ENCODE measurements at regions not wholly inside any gene's neighbourhood (a gene's known extent, or its start where the extent isn't known, plus 50 kb on each side); places are given as distances from the start of the nearest gene placed in this dataset.
"Not testable (repeated sequence)": the region's sequence is repeated elsewhere in the genome, so short reads cannot be mapped to it uniquely, and the experiment has no call there.

- Mint-ChIP-seq H3K36me3 (no peaks in the 10 kb centered on the region), H3K4me1 (ENCODE audit: unreplicated experiment) (no peaks in the 10 kb centered on the region), H3K9me3 (no peaks in the 10 kb centered on the region), H3K27ac (no peak overlapping the region), H3K4me3 (no peak overlapping the region), H3K27me3 (peaks cover 17% of the 10 kb centered on the region)
- TF ChIP-seq, protein P1, sequence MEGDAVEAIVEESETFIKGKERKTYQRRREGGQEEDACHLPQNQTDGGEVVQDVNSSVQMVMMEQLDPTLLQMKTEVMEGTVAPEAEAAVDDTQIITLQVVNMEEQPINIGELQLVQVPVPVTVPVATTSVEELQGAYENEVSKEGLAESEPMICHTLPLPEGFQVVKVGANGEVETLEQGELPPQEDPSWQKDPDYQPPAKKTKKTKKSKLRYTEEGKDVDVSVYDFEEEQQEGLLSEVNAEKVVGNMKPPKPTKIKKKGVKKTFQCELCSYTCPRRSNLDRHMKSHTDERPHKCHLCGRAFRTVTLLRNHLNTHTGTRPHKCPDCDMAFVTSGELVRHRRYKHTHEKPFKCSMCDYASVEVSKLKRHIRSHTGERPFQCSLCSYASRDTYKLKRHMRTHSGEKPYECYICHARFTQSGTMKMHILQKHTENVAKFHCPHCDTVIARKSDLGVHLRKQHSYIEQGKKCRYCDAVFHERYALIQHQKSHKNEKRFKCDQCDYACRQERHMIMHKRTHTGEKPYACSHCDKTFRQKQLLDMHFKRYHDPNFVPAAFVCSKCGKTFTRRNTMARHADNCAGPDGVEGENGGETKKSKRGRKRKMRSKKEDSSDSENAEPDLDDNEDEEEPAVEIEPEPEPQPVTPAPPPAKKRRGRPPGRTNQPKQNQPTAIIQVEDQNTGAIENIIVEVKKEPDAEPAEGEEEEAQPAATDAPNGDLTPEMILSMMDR (conservative IDR thresholded peaks at IDR 0.05) = no peak
- no peak for DNase-seq (ENCODE audit: extremely low spot score, unreplicated experiment)
Observed at GRCh38 chr14:30017370-30017993, 89.8 kb upstream of the PRKD1 start.

DNA sequence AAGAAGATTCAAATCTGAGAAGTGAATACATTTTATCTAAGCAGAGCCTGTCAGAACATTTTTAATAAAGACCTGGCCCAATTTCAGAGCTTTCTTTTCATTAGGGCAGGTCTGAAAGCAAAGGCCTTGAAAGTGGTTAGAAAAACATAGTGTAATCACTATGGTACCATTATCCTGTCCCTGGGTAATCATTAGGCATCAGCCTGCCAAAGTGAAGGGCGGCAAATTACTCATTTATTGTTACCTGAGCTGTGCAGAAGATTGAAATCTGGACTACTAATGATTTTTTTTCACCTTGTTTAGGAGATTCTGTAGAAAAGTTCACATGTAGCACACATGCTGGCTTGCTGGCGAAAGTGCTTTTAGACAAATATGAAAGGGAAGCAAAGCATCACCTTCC is 92.6 kb upstream of the PRKD1 start:
- Mint-ChIP-seq H3K9me3 (peaks cover 6% of the 10 kb centered on the region), H3K4me1 (ENCODE audit: unreplicated experiment) (no peaks in the 10 kb centered on the region), H3K4me3 (no peak overlapping the region), H3K27me3 (peaks cover 13% of the 10 kb centered on the region), H3K36me3 (no peaks in the 10 kb centered on the region), H3K27ac (no peak overlapping the region)
- DNase-seq (ENCODE audit: extremely low spot score, unreplicated experiment) = no peak
- TF ChIP-seq, protein P1 (conservative IDR thresholded peaks at IDR 0.05) = no peak

DNA sequence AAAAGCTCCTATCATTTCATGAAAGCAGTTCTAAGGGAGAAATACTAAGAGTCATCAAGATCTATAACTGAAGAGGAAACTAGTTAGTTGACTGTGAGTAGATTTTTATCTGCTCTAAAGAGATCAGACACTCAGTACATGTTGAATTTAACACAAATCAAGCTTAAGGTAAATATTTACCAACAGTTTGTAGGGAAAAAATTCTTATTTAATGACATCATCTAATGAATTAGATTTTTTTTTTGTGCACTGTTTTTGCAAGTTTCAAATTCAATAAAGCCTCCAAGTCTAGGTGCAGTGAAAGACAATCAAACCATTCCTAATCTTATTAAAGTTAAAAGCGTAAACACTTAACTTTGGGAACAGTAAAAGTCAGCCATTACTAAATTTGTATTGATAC is 93.0 kb upstream of the PRKD1 start:
- H3K27me3 Mint-ChIP-seq = peaks cover 13% of the 10 kb centered on the region

GRCh38 chr14:30023350-30023749 is 95.7 kb upstream of the PRKD1 start:
- H3K9me3 Mint-ChIP-seq; H3K27me3 Mint-ChIP-seq; H3K4me1 Mint-ChIP-seq (ENCODE audit: unreplicated experiment): not testable (repeated sequence)

More for the DNA sequence above, 93.0 kb upstream of the PRKD1 start:
- H3K9me3 Mint-ChIP-seq = peaks cover 6% of the 10 kb centered on the region
- no peak overlapping the region for H3K27ac Mint-ChIP-seq
- TF ChIP-seq, protein P1 (conservative IDR thresholded peaks at IDR 0.05) = no peak
- H3K4me1 Mint-ChIP-seq (ENCODE audit: unreplicated experiment) = no peaks in the 10 kb centered on the region
- no peak for DNase-seq (ENCODE audit: extremely low spot score, unreplicated experiment)
- H3K4me3 Mint-ChIP-seq = no peak overlapping the region
- H3K36me3 Mint-ChIP-seq = no peaks in the 10 kb centered on the region

GRCh38 chr14:30034152-30034551 is 106.5 kb upstream of the PRKD1 start:
- no peaks in the 10 kb centered on the region for H3K9me3 Mint-ChIP-seq
- H3K27ac Mint-ChIP-seq = no peak overlapping the region
- H3K36me3 Mint-ChIP-seq = no peaks in the 10 kb centered on the region

More at GRCh38 chr14:30023350-30023749, 95.7 kb upstream of the PRKD1 start:
- not testable (repeated sequence) for H3K36me3 Mint-ChIP-seq; H3K4me3 Mint-ChIP-seq; H3K27ac Mint-ChIP-seq; DNase-seq (ENCODE audit: extremely low spot score, unreplicated experiment)

GRCh38 chr14:30035361-30035760 is 107.7 kb upstream of the PRKD1 start:
- Mint-ChIP-seq H3K27ac (no peak overlapping the region), H3K36me3 (no peaks in the 10 kb centered on the region), H3K4me1 (ENCODE audit: unreplicated experiment) (no peaks in the 10 kb centered on the region), H3K9me3 (no peaks in the 10 kb centered on the region), H3K4me3 (no peak overlapping the region), H3K27me3 (no peaks in the 10 kb centered on the region)
- TF ChIP-seq, protein P1 (conservative IDR thresholded peaks at IDR 0.05) = no peak
- no peak for DNase-seq (ENCODE audit: extremely low spot score, unreplicated experiment)

More at GRCh38 chr14:30034152-30034551, 106.5 kb upstream of the PRKD1 start:
- TF ChIP-seq, protein P1 (conservative IDR thresholded peaks at IDR 0.05) = no peak
- H3K4me3 Mint-ChIP-seq = no peak overlapping the region
- no peaks in the 10 kb centered on the region for H3K27me3 Mint-ChIP-seq
- H3K4me1 Mint-ChIP-seq (ENCODE audit: unreplicated experiment) = no peaks in the 10 kb centered on the region
- DNase-seq (ENCODE audit: extremely low spot score, unreplicated experiment) = no peak

All from type B pancreatic cell (in vitro differentiated cells).